Colonic mucosa (tissue), 4 donors: ENCODE measurements at regions not wholly inside any gene's neighbourhood (a gene's known extent, or its start where the extent isn't known, plus 50 kb on each side); places are given as distances from the start of the nearest gene placed in this dataset.

Source experiments
- DNase-seq: peaks from one replicate; pipeline ENCODE4 v3.0.0-alpha.2; 2020
- H3K27ac ChIP-seq: fragments of 200-600 bp; one replicate; pipeline ENCODE4 v1.8.0; 2021
- H3K27me3 ChIP-seq: fragments of 200-600 bp; one replicate; pipeline ENCODE4 v1.8.0; 2021
- H3K36me3 ChIP-seq: fragments of 200-600 bp; one replicate; pipeline ENCODE4 v1.8.0; 2021
- H3K4me1 ChIP-seq: fragments of 200-600 bp; one replicate; pipeline ENCODE4 v1.8.0; 2021; ENCODE audit warnings: mild to moderate bottlenecking
- H3K4me3 ChIP-seq: fragments of 200-600 bp; one replicate; pipeline ENCODE4 v1.8.0; 2021
- H3K9ac ChIP-seq, 2 donors: one replicate each; pipeline ENCODE4 v1.7.0; 2013; ENCODE audit warnings: control low read depth in 2 of 2, low read depth in 2 of 2, low read length in 2 of 2
- H3K9me3 ChIP-seq: fragments of 200-600 bp; one replicate; pipeline ENCODE4 v1.8.0; 2021
- intact Hi-C: fragments of 100-400 bp; cut with DNase I; formaldehyde crosslinking; loops from one replicate; pipeline ENCODE4 v1.14.1; 2022
- TF ChIP-seq, protein P1 (sequence below): fragments of 200-600 bp; IDR thresholded peaks from one replicate; pipeline ENCODE4 v1.8.0; 2022; ENCODE audit warnings: antibody characterized with exemption, mild to moderate bottlenecking
- donor health status: healthy.
- donor health status: DM: no; HTN: no; CAD: no.
- donor health status: DM: no; HTN: no; CAD: no.

DNA sequence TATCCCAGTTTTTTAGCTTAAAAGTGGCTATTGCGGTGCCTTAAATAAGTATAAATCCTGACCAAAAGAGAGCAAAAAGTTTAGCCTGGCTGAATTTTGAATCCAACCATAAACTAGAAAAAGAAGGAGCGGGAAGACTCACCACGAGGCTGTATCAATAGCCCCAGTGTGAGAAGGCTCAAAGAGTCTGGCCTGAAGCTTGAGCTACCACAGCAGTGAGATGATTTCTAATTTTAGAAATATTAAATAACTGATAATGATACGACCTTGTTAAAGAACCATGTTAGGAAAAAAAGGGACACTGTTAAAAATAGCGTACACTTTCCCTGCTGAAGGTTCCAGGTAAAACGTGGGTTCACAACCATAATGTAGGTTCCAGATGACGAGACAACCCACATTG lies 134.1 kb upstream of the ZNF462 start:
- Histone ChIP-seq H3K9ac (no peak overlapping the region), H3K9me3 (no peaks in the 10 kb centered on the region), H3K4me1 (no peaks in the 10 kb centered on the region), H3K27ac (no peak overlapping the region), H3K36me3 (no peaks in the 10 kb centered on the region), H3K27me3 (no peaks in the 10 kb centered on the region), H3K4me3 (no peak overlapping the region)
- TF ChIP-seq, protein P1, sequence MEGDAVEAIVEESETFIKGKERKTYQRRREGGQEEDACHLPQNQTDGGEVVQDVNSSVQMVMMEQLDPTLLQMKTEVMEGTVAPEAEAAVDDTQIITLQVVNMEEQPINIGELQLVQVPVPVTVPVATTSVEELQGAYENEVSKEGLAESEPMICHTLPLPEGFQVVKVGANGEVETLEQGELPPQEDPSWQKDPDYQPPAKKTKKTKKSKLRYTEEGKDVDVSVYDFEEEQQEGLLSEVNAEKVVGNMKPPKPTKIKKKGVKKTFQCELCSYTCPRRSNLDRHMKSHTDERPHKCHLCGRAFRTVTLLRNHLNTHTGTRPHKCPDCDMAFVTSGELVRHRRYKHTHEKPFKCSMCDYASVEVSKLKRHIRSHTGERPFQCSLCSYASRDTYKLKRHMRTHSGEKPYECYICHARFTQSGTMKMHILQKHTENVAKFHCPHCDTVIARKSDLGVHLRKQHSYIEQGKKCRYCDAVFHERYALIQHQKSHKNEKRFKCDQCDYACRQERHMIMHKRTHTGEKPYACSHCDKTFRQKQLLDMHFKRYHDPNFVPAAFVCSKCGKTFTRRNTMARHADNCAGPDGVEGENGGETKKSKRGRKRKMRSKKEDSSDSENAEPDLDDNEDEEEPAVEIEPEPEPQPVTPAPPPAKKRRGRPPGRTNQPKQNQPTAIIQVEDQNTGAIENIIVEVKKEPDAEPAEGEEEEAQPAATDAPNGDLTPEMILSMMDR, result no peak
- no peak for DNase-seq
- intact Hi-C loops, result no loop called here

DNA sequence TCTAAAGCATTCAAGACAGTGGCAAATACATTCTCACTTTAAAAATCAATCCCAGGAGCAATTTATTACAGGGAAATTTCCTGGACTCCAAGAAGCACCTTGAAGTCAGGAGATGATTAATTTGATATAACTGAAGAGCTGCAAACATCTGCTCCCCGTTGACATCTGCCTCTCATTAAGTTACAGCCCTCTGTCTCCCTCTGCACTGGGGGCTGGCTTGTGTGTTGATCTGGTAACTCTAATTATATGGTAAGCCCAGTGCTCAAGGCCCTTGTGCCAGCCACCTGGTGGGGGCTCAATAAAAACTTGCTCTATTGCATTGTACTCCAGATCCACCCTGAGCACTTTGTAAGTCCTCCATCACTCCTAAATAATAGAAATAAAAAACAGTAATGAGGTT lies 131.1 kb upstream of the ZNF462 start:
- Histone ChIP-seq H3K4me1 (no peaks in the 10 kb centered on the region), H3K27ac (no peak overlapping the region), H3K9ac (no peak overlapping the region), H3K9me3 (no peaks in the 10 kb centered on the region), H3K4me3 (no peak overlapping the region), H3K27me3 (no peaks in the 10 kb centered on the region), H3K36me3 (no peaks in the 10 kb centered on the region)
- no peak for DNase-seq
- intact Hi-C loops, result no loop called here
- TF ChIP-seq, protein P1, result no peak

- intact Hi-C loops, result no loop called here
- no peaks in the 10 kb centered on the region for H3K4me1 ChIP-seq
- no peaks in the 10 kb centered on the region for H3K9me3 ChIP-seq
- no peak overlapping the region for H3K27ac ChIP-seq
- H3K36me3 ChIP-seq, result no peaks in the 10 kb centered on the region
- H3K27me3 ChIP-seq, result no peaks in the 10 kb centered on the region
- H3K4me3 ChIP-seq, result no peak overlapping the region
- no peak overlapping the region for H3K9ac ChIP-seq
- no peak for DNase-seq
- TF ChIP-seq, protein P1, result no peak
Measured at GRCh38 chr9:106733828-106734380, 129.1 kb upstream of the ZNF462 start.

- no peak for DNase-seq
- intact Hi-C loops, result no loop called here
- TF ChIP-seq, protein P1, result no peak
Measured at GRCh38 chr9:106737516-106737915, 125.5 kb upstream of the ZNF462 start.

GRCh38 chr9:106738109-106738508 lies 124.9 kb upstream of the ZNF462 start:
- H3K27me3 ChIP-seq, result no peaks in the 10 kb centered on the region
- H3K4me3 ChIP-seq, result no peak overlapping the region
- TF ChIP-seq, protein P1, result no peak
- no peaks in the 10 kb centered on the region for H3K9me3 ChIP-seq
- no peak overlapping the region for H3K9ac ChIP-seq
- no peaks in the 10 kb centered on the region for H3K36me3 ChIP-seq
- intact Hi-C loops, result no loop called here
- no peak overlapping the region for H3K27ac ChIP-seq
- H3K4me1 ChIP-seq, result no peaks in the 10 kb centered on the region
- no peak for DNase-seq

More at GRCh38 chr9:106737516-106737915, 125.5 kb upstream of the ZNF462 start:
- Histone ChIP-seq H3K4me3 (no peak overlapping the region), H3K4me1 (no peaks in the 10 kb centered on the region), H3K9me3 (no peaks in the 10 kb centered on the region), H3K27ac (no peak overlapping the region), H3K27me3 (no peaks in the 10 kb centered on the region), H3K36me3 (no peaks in the 10 kb centered on the region), H3K9ac (no peak overlapping the region)
